ENCODE measurements at regions not wholly inside any gene's neighbourhood (a gene's known extent, or its start where the extent isn't known, plus 50 kb on each side); places are given as distances from the start of the nearest gene placed in this dataset.
A peak's percentile ranks its signal among the peaks of the same experiment; 100 is the strongest.

DNA sequence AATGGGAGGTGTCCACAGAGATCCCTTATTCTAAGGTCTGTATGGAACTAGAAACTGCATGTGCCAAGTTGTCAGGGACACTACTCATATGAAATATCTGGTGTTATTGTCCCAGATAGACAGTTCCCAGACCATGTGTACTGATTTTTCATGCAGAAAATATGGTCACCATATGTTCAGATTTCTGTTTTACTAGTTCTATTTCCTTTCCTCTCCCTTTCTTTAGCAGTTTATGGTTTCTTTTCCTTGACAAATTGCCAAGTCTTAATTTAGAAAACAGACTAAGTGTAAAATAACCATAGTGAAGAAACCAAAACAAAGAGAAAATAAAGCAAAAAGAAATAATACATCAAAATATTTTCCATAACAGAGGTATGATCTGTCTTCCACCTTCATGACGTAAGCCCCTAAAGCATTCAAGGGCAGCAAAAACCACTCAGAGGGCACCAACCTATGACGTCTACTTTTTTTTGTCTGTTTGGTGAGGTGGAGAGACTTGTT is 248.5 kb downstream of the KCTD12 start:
- H3K27ac ChIP-seq = no peak overlapping the region
- no peaks in the 10 kb centered on the region for H3K79me2 ChIP-seq (ENCODE audit: insufficient read depth)
- H2AFZ ChIP-seq = no peak overlapping the region
- no peak for TF ChIP-seq EZH2phosphoT487 (IDR thresholded peaks at IDR 0.05; ENCODE audit: insufficient read depth, low read depth)
- no peak for TF ChIP-seq EZH2 (IDR thresholded peaks at IDR 0.05; ENCODE audit: insufficient read depth, poor library complexity, severe bottlenecking)
- 0 out of 2 replicates have a peak, but pooled peaks cover 3% of the 10 kb centered on the region for H3K4me1 ChIP-seq (ENCODE audit: insufficient read depth)
- H3K27me3 ChIP-seq (replicated peaks; ENCODE audit: insufficient read depth) = no peaks in the 10 kb centered on the region
- WGBS, 2 experiments (ENCODE audit: low coverage in 1 of 2, low lambda C conversion rate in 2 of 2, missing lambda C conversion rate in 2 of 2) = 8 to 18% methylated on average over 2 of the region's 2 CpGs
- in situ Hi-C loops (cut with MboI) = no loop called here
- H3K9me3 ChIP-seq (ENCODE audit: low read depth) = no peaks in the 10 kb centered on the region
- no peaks in the 10 kb centered on the region for H4K20me1 ChIP-seq (ENCODE audit: insufficient read depth)
- DNase-seq = peak; percentile 26
- no peak overlapping the region for H3K9ac ChIP-seq
- no peaks in the 10 kb centered on the region for H3K9me2 ChIP-seq (ENCODE audit: insufficient read depth)
- H3K4me3 ChIP-seq = no peak overlapping the region
- no peaks in the 10 kb centered on the region for H3F3A ChIP-seq (ENCODE audit: insufficient read depth)
- H3K36me3 ChIP-seq (ENCODE audit: low read depth) = no peaks in the 10 kb centered on the region
- H3K4me2 ChIP-seq (ENCODE audit: unreplicated experiment) = no peak overlapping the region

DNA sequence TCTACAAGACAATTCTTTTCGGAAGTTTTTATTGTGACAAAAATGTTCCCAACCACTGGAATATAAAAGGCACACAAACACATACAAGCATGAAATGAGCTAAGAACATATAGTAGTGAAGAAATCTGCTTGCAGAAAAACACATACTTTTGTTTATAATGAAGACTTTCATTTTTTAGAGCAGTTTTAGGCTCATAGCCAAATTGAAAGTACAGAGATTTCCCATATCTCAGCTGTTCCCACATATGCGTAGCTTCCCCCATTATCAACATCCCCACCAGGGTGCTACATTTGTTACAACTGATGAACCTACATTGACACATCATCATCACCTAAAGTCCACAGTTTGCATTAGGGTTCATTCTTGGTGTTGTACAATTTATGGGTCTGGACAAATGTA is 249.4 kb downstream of the KCTD12 start:
- WGBS, 2 experiments (ENCODE audit: low coverage in 1 of 2, low lambda C conversion rate in 2 of 2, missing lambda C conversion rate in 2 of 2) = 52 to 58% methylated on average over 2 of the region's 2 CpGs
- Histone ChIP-seq H2AFZ (no peak overlapping the region), H4K20me1 (ENCODE audit: insufficient read depth) (no peaks in the 10 kb centered on the region), H3K27me3 (replicated peaks; ENCODE audit: insufficient read depth) (no peaks in the 10 kb centered on the region), H3K9me2 (ENCODE audit: insufficient read depth) (no peaks in the 10 kb centered on the region), H3K9me3 (ENCODE audit: low read depth) (no peaks in the 10 kb centered on the region), H3F3A (ENCODE audit: insufficient read depth) (no peaks in the 10 kb centered on the region), H3K4me1 (ENCODE audit: insufficient read depth) (0 out of 2 replicates have a peak, but pooled peaks cover 3% of the 10 kb centered on the region), H3K4me3 (no peak overlapping the region), H3K9ac (no peak overlapping the region), H3K27ac (no peak overlapping the region), H3K79me2 (ENCODE audit: insufficient read depth) (no peaks in the 10 kb centered on the region), H3K4me2 (ENCODE audit: unreplicated experiment) (no peak overlapping the region), H3K36me3 (ENCODE audit: low read depth) (no peaks in the 10 kb centered on the region)
- DNase-seq = no peak
- TF ChIP-seq EZH2 (IDR thresholded peaks at IDR 0.05; ENCODE audit: insufficient read depth, poor library complexity, severe bottlenecking) (no peak), EZH2phosphoT487 (IDR thresholded peaks at IDR 0.05; ENCODE audit: insufficient read depth, low read depth) (no peak)
- in situ Hi-C loops (cut with MboI) = no loop called here

DNA sequence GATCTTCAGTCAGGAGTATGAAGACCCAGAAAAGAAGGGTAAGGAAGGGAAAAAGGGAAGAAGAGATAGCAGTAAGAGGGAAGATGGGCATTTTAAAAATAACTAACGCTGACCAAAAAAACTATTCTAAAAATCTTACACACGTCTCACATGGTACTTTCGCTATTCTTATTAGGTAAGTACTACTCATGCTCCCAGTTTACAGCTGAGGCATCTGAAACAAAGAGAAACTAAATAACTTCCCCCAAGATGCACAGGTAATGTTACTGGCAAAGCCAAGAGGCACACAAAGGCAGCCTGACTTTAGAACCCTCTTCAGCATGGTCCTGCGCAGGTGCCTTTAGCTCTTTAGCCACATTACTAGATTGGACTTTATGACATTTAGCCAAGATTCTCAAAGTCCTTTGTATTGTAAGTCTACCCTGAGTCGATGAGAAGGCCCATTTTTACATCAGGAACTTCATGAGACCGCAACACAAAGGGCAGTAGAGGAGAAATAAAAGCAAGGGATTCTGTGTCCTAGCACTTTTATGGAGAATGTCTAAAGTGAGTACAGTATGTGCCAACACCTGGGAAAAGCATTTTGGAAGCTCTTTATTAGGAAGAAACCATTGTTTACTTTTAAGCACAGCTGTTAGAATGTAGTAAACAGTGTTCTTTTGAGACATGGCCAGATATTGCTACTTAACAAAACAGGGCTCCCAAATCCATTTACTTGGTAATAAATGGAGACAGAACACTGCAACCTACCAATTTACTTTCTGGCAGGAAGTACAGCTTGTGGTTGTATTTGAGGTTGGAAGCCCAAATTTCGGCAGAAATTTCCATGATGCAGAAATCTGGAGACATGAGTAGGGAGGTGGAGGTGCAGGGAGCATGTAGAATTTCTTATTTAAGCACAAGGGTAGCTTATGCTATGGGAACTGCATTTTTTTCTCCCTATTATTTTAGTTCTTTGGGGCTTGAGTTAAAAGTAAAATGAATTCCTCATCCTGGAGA is 250.7 kb downstream of the KCTD12 start:
- 66% methylated on average over 7 of the region's 7 CpGs for WGBS, 2 experiments (ENCODE audit: low coverage in 1 of 2, low lambda C conversion rate in 2 of 2, missing lambda C conversion rate in 2 of 2)
- Histone ChIP-seq H4K20me1 (ENCODE audit: insufficient read depth) (no peaks in the 10 kb centered on the region), H3K4me3 (no peak overlapping the region), H3K79me2 (ENCODE audit: insufficient read depth) (no peaks in the 10 kb centered on the region), H3K9me2 (ENCODE audit: insufficient read depth) (no peaks in the 10 kb centered on the region), H2AFZ (no peak overlapping the region), H3F3A (ENCODE audit: insufficient read depth) (no peaks in the 10 kb centered on the region), H3K36me3 (ENCODE audit: low read depth) (no peaks in the 10 kb centered on the region), H3K4me2 (ENCODE audit: unreplicated experiment) (no peak overlapping the region), H3K4me1 (ENCODE audit: insufficient read depth) (0 out of 2 replicates have a peak, but pooled peaks cover 3% of the 10 kb centered on the region), H3K9me3 (ENCODE audit: low read depth) (no peaks in the 10 kb centered on the region), H3K27me3 (replicated peaks; ENCODE audit: insufficient read depth) (no peaks in the 10 kb centered on the region), H3K27ac (no peak overlapping the region), H3K9ac (no peak overlapping the region)
- TF ChIP-seq EZH2phosphoT487 (IDR thresholded peaks at IDR 0.05; ENCODE audit: insufficient read depth, low read depth) (no peak), EZH2 (IDR thresholded peaks at IDR 0.05; ENCODE audit: insufficient read depth, poor library complexity, severe bottlenecking) (no peak)
- no peak for DNase-seq
- in situ Hi-C loops (cut with MboI) = no loop called here

DNA sequence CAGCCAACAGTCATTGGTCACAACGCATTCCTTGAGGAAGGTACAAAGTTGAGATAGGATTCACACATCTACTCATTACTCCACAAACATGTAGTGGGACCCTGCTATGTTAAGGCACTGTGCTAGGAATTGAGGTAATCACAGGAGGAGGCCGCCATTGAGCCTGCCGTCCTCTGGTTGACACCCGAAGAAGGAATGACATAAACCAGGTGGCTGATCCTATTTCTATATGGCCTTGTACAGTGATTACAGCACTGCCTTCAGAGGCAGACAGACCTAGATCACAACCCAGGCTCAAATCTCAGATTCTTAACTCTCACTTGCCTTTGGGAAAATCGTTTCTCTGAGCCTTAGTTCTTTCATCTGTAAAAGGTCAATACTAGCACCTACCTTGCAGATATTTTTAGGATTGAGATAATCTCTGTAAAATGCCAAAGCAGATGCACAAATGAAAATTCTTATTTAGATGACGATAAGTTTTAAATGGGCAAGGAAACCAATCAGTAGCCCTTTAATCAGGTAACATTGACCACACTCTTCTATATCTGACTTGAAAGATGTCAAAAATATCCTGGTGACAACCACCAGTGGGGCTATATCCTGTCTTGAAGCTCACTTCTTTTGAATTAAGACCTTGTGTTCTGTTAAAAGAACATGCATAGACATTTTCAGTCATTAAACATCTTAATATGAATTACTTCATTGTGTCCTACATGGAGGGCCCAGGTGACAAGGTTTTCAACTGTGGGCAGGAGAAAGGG is 251.6 kb downstream of the KCTD12 start:
- Histone ChIP-seq H3K4me2 (ENCODE audit: unreplicated experiment) (no peak overlapping the region), H3K79me2 (ENCODE audit: insufficient read depth) (no peaks in the 10 kb centered on the region), H3K4me3 (no peak overlapping the region), H4K20me1 (ENCODE audit: insufficient read depth) (no peaks in the 10 kb centered on the region), H3K9me2 (ENCODE audit: insufficient read depth) (no peaks in the 10 kb centered on the region), H3F3A (ENCODE audit: insufficient read depth) (no peaks in the 10 kb centered on the region), H3K36me3 (ENCODE audit: low read depth) (no peaks in the 10 kb centered on the region), H3K27me3 (replicated peaks; ENCODE audit: insufficient read depth) (no peaks in the 10 kb centered on the region), H3K9me3 (ENCODE audit: low read depth) (no peaks in the 10 kb centered on the region), H3K27ac (no peak overlapping the region), H2AFZ (no peak overlapping the region), H3K9ac (no peak overlapping the region), H3K4me1 (ENCODE audit: insufficient read depth) (0 out of 2 replicates have a peak, but pooled peaks cover 3% of the 10 kb centered on the region)
- no peak for TF ChIP-seq EZH2 (IDR thresholded peaks at IDR 0.05; ENCODE audit: insufficient read depth, poor library complexity, severe bottlenecking)
- no peak for TF ChIP-seq EZH2phosphoT487 (IDR thresholded peaks at IDR 0.05; ENCODE audit: insufficient read depth, low read depth)
- DNase-seq = no peak
- 60 to 69% methylated on average over 6 of the region's 6 CpGs for WGBS, 2 experiments (ENCODE audit: low coverage in 1 of 2, low lambda C conversion rate in 2 of 2, missing lambda C conversion rate in 2 of 2)
- in situ Hi-C loops (cut with MboI) = no loop called here
